ENCODE measurements at regions not wholly inside any gene's neighbourhood (a gene's known extent, or its start where the extent isn't known, plus 50 kb on each side); places are given as distances from the start of the nearest gene placed in this dataset.

GRCh38 chr10:62453274-62453673 lies 79.1 kb downstream of the ZNF365 start:
- DNase-seq, result no peak
- intact Hi-C loops (cut with DNase I; ENCODE audit: low total_unique reads), result no loop called here
- H3K4me1 ChIP-seq, result peaks cover 0 to 41% (median 24%) of the 10 kb centered on the region in 6 donors
- TF ChIP-seq POLR2A (IDR thresholded peaks at IDR 0.05), result no peak
- no peak for TF ChIP-seq POLR2AphosphoS5 (IDR thresholded peaks at IDR 0.05)
- no peak for TF ChIP-seq CTCF (IDR thresholded peaks at IDR 0.05 in 8 of 11, conservative IDR thresholded peaks at IDR 0.05 in 3 of 11)
- H3K4me3 ChIP-seq, result no peak overlapping the region
- H3K27me3 ChIP-seq (replicated peaks in 1 of 7), result no peaks in the 10 kb centered on the region
- no peak overlapping the region for H3K27ac ChIP-seq
- no peaks in the 10 kb centered on the region for H3K36me3 ChIP-seq
- peaks cover 0 to 3% (median 0%) of the 10 kb centered on the region in 8 donors for H3K9me3 ChIP-seq
- WGBS, 5 donors, result 94 to 96% (median 95%) methylated on average over 3 of the region's 3 CpGs

GRCh38 chr10:62454687-62455397 lies 80.7 kb downstream of the ZNF365 start:
- TF ChIP-seq POLR2A (IDR thresholded peaks at IDR 0.05) (no peak), CTCF (IDR thresholded peaks at IDR 0.05 in 8 of 11, conservative IDR thresholded peaks at IDR 0.05 in 3 of 11) (no peak), POLR2AphosphoS5 (IDR thresholded peaks at IDR 0.05) (no peak)
- Histone ChIP-seq H3K9me3 (peaks cover 0 to 3% (median 0%) of the 10 kb centered on the region in 8 donors), H3K27me3 (replicated peaks in 1 of 7) (no peaks in the 10 kb centered on the region), H3K4me3 (no peak overlapping the region), H3K27ac (no peak overlapping the region), H3K36me3 (no peaks in the 10 kb centered on the region), H3K4me1 (peaks cover 0 to 41% (median 24%) of the 10 kb centered on the region in 6 donors)
- DNase-seq, result no peak
- 61 to 85% (median 77%) methylated on average over 3 of the region's 3 CpGs for WGBS, 5 donors
- intact Hi-C loops (cut with DNase I; ENCODE audit: low total_unique reads), result no loop called here

GRCh38 chr10:62456611-62457101 lies 82.5 kb downstream of the ZNF365 start:
- DNase-seq, result no peak
- Histone ChIP-seq H3K4me3 (no peak overlapping the region), H3K27me3 (replicated peaks in 1 of 7) (no peaks in the 10 kb centered on the region), H3K36me3 (no peaks in the 10 kb centered on the region), H3K27ac (no peak overlapping the region), H3K4me1 (peaks cover 0 to 26% (median 20%) of the 10 kb centered on the region in 6 donors), H3K9me3 (peaks cover 0 to 3% (median 0%) of the 10 kb centered on the region in 8 donors)
- no peak for TF ChIP-seq POLR2A (IDR thresholded peaks at IDR 0.05)
- TF ChIP-seq POLR2AphosphoS5 (IDR thresholded peaks at IDR 0.05), result peak in 1 of 3 donors; percentile 36
- no peak for TF ChIP-seq CTCF (IDR thresholded peaks at IDR 0.05 in 8 of 11, conservative IDR thresholded peaks at IDR 0.05 in 3 of 11)
- intact Hi-C loops (cut with DNase I; ENCODE audit: low total_unique reads), result no loop called here
- 63 to 72% (median 66%) methylated on average over 5 of the region's 5 CpGs for WGBS, 5 donors

- Histone ChIP-seq H3K4me3 (no peak overlapping the region), H3K9me3 (peaks cover 0 to 3% (median 0%) of the 10 kb centered on the region in 8 donors), H3K4me1 (peaks cover 0 to 24% (median 20%) of the 10 kb centered on the region in 6 donors), H3K27ac (no peak overlapping the region), H3K27me3 (replicated peaks in 1 of 7) (no peaks in the 10 kb centered on the region), H3K36me3 (no peaks in the 10 kb centered on the region)
- intact Hi-C loops (cut with DNase I; ENCODE audit: low total_unique reads), result no loop called here
- TF ChIP-seq CTCF (IDR thresholded peaks at IDR 0.05 in 8 of 11, conservative IDR thresholded peaks at IDR 0.05 in 3 of 11) (no peak), POLR2AphosphoS5 (IDR thresholded peaks at IDR 0.05) (no peak), POLR2A (IDR thresholded peaks at IDR 0.05) (no peak)
- WGBS, 5 donors, result 62 to 90% (median 78%) methylated on average over 2 of the region's 2 CpGs
- no peak for DNase-seq
Measured at GRCh38 chr10:62457196-62457595, 83.0 kb downstream of the ZNF365 start.

All from spleen (tissue), 11 donors.